Stimulated activated memory B cell treated with anti-CD40 and anti-IgM and Interleukin-4, amounts not matched to agents 10 μg/mL and 1 μg/mL and 100 μg/mL, for 72 hours (primary cell): ENCODE measurements at regions not wholly inside any gene's neighbourhood (a gene's known extent, or its start where the extent isn't known, plus 50 kb on each side); places are given as distances from the start of the nearest gene placed in this dataset.

ENCODE experiments used
- ATAC-seq: fragments of 150-1000 bp; cut with Tn5 transposase; 2 replicates; pipeline ENCODE4 v1.10.0; 2021
- H3K27ac Mint-ChIP-seq: one replicate; pipeline ENCODE4 v1.8.0; 2022; ENCODE audit warnings: mild to moderate bottlenecking, mixed read lengths
- H3K27me3 Mint-ChIP-seq: one replicate; pipeline ENCODE4 v1.8.0; 2022; ENCODE audit warnings: mixed read lengths
- H3K36me3 Mint-ChIP-seq: one replicate; pipeline ENCODE4 v1.8.0; 2022; ENCODE audit warnings: mixed read lengths
- H3K4me1 Mint-ChIP-seq: one replicate; pipeline ENCODE4 v1.8.0; 2022; ENCODE audit warnings: mixed read lengths
- H3K4me3 Mint-ChIP-seq: one replicate; pipeline ENCODE4 v1.8.0; 2022; ENCODE audit warnings: mild to moderate bottlenecking, moderate library complexity, mixed read lengths
- H3K9me3 Mint-ChIP-seq: one replicate; pipeline ENCODE4 v1.8.0; 2022; ENCODE audit warnings: mixed read lengths

DNA sequence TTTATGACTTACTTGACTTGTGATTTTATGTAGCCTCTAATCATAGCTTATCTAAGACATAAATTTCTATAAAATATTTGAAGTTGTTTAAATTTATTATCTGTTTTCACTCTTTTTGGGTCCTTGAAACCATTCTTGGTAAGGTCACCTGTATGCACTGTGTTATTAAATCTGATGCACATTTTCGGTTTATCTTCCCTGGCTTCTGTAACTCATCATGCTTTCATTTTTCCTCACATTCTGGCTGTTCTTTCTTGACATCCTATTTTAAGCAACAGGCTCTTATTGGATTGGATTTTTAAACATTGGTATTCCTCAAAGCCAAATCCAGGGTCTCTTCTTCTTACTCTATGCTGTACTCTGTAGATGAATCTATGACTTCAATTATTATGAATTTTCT lies 341.6 kb downstream of the TGFB2 start:
- H3K27me3 Mint-ChIP-seq, result no peaks in the 10 kb centered on the region
- ATAC-seq, result no peak

DNA sequence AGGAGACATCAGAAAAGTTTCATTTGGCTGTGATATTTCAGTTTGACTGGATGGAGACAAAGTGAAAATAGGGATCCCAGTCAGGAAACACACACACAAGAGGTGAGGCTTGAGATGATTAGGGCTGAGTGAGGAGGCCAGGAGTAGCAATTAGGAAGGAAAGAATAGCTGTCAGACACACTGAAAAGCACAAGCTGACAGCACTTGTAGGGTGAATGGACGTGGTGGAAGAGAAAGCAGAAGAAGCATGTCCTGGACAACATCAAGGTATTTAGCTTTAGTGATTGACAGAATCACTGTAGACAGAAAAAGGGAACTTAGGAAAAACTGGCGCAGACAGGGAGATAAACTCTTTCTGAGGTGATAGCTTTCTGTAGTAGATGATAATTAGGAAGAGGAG lies 347.7 kb downstream of the TGFB2 start:
- no peaks in the 10 kb centered on the region for H3K4me1 Mint-ChIP-seq
- H3K4me3 Mint-ChIP-seq, result no peak overlapping the region
- no peak for ATAC-seq
- H3K27ac Mint-ChIP-seq, result no peak overlapping the region
- no peaks in the 10 kb centered on the region for H3K27me3 Mint-ChIP-seq
- H3K36me3 Mint-ChIP-seq, result no peaks in the 10 kb centered on the region
- no peaks in the 10 kb centered on the region for H3K9me3 Mint-ChIP-seq

More for the DNA sequence above, 341.6 kb downstream of the TGFB2 start:
- H3K4me1 Mint-ChIP-seq, result no peaks in the 10 kb centered on the region
- H3K4me3 Mint-ChIP-seq, result no peak overlapping the region
- no peaks in the 10 kb centered on the region for H3K36me3 Mint-ChIP-seq
- no peaks in the 10 kb centered on the region for H3K9me3 Mint-ChIP-seq
- no peak overlapping the region for H3K27ac Mint-ChIP-seq

DNA sequence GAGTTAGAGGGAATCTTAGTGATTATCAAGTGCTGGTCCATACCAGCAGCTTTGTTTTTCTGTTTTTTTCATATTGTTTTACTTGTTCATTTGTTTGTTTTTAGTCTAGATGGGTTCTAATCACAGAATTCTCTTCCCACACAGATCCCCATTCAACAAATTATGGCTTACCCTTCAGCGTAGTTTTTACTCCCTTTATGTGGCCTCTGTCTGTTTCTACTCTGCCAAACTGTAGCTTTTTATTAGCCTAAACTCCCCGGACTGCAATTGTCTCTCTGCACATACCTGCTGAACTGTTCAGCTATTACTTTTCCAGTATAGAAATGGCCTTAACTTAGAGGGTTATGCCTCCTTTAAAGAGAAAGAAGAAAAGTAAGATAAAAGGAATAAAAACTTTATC lies 348.5 kb downstream of the TGFB2 start:
- Mint-ChIP-seq H3K4me1 (no peaks in the 10 kb centered on the region), H3K36me3 (no peaks in the 10 kb centered on the region), H3K27ac (no peak overlapping the region), H3K27me3 (no peaks in the 10 kb centered on the region), H3K4me3 (no peak overlapping the region), H3K9me3 (no peaks in the 10 kb centered on the region)
- ATAC-seq, result no peak

DNA sequence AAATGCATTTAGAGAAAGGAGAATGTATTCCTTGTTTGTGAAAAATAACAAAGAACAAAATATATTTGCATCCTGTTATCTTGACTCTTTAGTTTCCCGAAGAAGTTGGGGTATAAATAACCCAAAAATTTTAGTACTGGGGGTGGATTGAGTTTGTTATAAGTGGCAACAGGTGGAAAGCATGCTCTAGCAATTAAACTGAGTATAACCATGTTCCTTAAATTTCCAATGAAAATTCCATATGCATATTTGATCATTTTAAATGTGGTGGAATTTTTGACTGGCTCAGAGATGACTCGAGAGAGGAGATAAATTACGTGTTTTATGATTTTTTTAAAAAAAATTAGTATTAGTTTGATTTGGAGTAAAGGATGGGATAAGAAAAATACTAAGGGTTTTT lies 348.9 kb downstream of the TGFB2 start:
- no peak overlapping the region for H3K4me3 Mint-ChIP-seq
- no peaks in the 10 kb centered on the region for H3K9me3 Mint-ChIP-seq
- no peak for ATAC-seq
- no peaks in the 10 kb centered on the region for H3K36me3 Mint-ChIP-seq
- H3K4me1 Mint-ChIP-seq, result no peaks in the 10 kb centered on the region
- no peaks in the 10 kb centered on the region for H3K27me3 Mint-ChIP-seq
- no peak overlapping the region for H3K27ac Mint-ChIP-seq

DNA sequence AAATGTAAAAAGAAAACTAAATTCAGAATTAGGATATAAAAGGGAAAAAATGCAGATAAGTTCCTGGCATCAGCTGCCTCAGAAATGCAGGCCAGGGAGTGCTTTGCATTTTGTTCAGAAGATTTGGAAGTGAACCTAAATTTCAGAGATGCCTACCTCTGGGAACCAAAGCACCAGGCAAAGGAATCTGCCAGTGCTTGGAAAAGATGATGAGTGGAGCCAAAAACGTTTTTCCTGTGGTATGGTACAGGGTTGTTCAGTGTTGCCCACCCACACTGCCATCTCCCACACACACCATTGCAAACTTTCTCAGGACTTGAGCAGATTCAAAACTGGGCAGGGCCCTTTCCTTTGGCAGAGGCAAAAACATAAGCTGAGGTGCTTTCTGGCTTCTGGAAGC lies 349.5 kb downstream of the TGFB2 start:
- H3K27ac Mint-ChIP-seq, result no peak overlapping the region
- H3K27me3 Mint-ChIP-seq, result peaks cover 4% of the 10 kb centered on the region
- ATAC-seq, result no peak
- no peaks in the 10 kb centered on the region for H3K36me3 Mint-ChIP-seq
- no peaks in the 10 kb centered on the region for H3K4me1 Mint-ChIP-seq
- H3K9me3 Mint-ChIP-seq, result no peaks in the 10 kb centered on the region
- no peak overlapping the region for H3K4me3 Mint-ChIP-seq

DNA sequence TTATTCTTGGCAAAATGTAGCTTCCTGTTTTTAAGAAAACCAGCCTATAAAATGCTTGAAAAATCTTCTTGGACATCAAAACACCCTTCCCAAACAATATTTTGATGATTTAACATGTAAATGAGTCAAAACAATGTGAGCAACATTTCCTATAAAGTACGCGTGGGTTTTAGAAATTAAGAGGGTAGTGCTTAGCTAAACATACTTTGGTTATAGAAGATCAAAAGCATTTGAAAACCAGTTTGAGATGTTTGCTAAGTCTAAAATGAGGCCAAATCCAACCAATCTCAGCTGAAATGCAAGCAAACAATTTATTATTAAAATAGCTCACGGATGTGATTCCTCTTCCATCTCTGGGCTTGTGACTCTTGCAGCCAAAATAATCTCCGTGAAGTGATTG lies 350.4 kb downstream of the TGFB2 start:
- H3K27me3 Mint-ChIP-seq, result peaks cover 11% of the 10 kb centered on the region
- H3K4me3 Mint-ChIP-seq, result no peak overlapping the region
- no peaks in the 10 kb centered on the region for H3K36me3 Mint-ChIP-seq
- no peaks in the 10 kb centered on the region for H3K4me1 Mint-ChIP-seq
- no peak overlapping the region for H3K27ac Mint-ChIP-seq
- ATAC-seq, result no peak
- no peaks in the 10 kb centered on the region for H3K9me3 Mint-ChIP-seq

DNA sequence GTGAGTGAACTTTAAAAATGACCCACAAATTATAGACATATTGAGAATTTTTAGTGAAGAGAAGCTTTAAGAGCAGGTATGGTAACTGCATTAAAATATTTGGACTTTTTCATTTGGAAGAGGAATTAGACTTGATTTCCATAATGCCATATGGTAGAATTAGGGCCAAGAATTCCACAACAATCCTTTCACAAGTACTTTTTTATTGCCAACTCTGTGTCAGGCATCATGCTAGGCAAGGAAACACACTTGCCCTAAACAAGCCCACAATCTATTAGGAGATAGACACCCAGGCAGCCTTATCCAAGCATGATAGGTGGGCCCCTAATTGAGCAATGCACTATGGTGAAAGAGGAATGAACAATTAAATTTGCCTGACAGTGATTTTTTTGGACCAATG lies 353.0 kb downstream of the TGFB2 start:
- no peaks in the 10 kb centered on the region for H3K4me1 Mint-ChIP-seq
- H3K27ac Mint-ChIP-seq, result no peak overlapping the region
- peaks cover 30% of the 10 kb centered on the region for H3K27me3 Mint-ChIP-seq
- no peak overlapping the region for H3K4me3 Mint-ChIP-seq
- H3K9me3 Mint-ChIP-seq, result no peaks in the 10 kb centered on the region
- ATAC-seq, result no peak
- H3K36me3 Mint-ChIP-seq, result no peaks in the 10 kb centered on the region

DNA sequence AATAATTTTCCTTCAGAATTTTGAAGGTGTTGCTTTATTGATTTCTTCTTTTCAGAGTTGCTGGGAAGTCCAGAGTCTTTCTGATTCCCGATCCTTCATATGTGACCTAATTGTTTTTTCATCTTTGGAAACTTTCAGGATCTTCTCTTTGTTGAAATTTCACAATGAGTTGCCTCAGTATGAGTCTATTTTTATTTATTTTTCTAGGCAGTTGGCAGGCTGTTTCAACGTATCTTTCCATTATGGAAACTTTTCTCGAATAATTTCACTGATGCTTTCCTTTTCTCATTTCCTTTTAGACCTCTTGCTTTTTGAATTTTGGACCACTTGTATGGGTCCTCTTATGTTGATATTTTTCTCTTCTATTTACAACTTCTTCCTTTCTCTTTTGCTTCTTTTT lies 354.3 kb downstream of the TGFB2 start:
- ATAC-seq, result no peak

DNA sequence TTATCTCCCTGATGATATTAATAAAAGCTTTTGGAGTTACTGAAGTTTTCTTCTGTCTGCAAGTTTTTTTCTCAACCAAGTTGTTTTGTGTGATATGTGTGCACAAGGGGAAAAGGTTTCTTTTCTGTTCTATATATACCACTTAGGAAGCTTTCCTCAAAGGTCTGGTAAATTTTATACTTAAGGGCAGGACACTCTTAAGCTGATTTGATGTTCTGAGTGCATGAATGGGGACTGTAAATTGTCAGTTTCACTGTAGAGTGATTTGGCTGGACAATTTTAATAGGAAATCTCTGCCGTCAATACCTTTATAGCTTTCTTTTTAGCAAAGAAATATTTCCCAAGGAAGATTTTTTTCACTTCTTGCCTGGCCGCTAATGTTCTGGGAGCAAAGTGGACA lies 354.7 kb downstream of the TGFB2 start:
- Mint-ChIP-seq H3K9me3 (no peaks in the 10 kb centered on the region), H3K4me3 (no peak overlapping the region), H3K36me3 (no peaks in the 10 kb centered on the region)

More for the DNA sequence above, 354.3 kb downstream of the TGFB2 start:
- H3K36me3 Mint-ChIP-seq, result no peaks in the 10 kb centered on the region
- H3K27me3 Mint-ChIP-seq, result peaks cover 34% of the 10 kb centered on the region
- no peak overlapping the region for H3K4me3 Mint-ChIP-seq
- no peaks in the 10 kb centered on the region for H3K4me1 Mint-ChIP-seq
- H3K27ac Mint-ChIP-seq, result no peak overlapping the region
- H3K9me3 Mint-ChIP-seq, result no peaks in the 10 kb centered on the region

DNA sequence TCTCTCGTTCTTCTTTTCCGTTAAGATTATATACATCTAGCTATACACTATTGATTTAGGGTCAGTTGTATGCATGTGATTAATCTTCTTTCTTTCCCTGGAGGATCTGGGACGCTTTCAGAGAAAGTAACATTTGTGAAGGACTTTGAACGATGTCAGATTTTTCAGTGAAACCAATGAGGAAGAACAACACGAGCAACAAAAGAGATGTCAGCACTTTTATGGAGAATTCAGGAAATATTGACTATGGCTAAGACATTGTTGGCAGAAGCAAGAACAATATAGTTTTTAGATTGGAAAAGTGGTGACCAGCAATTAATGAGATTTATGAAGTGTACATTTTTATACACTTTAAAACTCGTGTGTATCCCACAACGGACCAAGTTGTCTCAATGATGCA lies 355.5 kb downstream of the TGFB2 start:
- Mint-ChIP-seq H3K9me3 (no peaks in the 10 kb centered on the region), H3K36me3 (no peaks in the 10 kb centered on the region), H3K27me3 (peaks cover 34% of the 10 kb centered on the region), H3K4me1 (no peaks in the 10 kb centered on the region), H3K4me3 (no peak overlapping the region), H3K27ac (no peak overlapping the region)
- ATAC-seq, result no peak

More for the DNA sequence above, 354.7 kb downstream of the TGFB2 start:
- no peak overlapping the region for H3K27ac Mint-ChIP-seq
- H3K4me1 Mint-ChIP-seq, result no peaks in the 10 kb centered on the region
- peaks cover 34% of the 10 kb centered on the region for H3K27me3 Mint-ChIP-seq
- ATAC-seq, result no peak

DNA sequence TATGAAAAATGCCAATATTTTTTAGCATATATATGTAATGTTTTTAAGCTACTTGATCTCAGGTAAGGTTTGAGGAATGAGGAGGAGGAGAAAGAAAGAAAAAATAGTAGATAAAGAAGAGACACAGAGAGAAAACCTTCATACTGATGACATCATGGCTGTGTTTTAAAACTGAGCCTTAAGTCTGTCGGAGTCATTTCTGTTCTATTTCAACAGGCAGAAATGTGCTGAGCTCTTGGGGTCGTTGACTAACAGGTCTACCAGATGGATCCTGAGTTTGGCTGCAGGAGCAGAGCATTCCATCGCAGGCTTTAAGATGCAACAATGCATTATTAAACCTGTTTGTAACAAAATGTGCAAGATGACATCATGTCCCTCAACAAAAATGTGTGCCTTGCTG lies 356.0 kb downstream of the TGFB2 start:
- ATAC-seq, result no peak

DNA sequence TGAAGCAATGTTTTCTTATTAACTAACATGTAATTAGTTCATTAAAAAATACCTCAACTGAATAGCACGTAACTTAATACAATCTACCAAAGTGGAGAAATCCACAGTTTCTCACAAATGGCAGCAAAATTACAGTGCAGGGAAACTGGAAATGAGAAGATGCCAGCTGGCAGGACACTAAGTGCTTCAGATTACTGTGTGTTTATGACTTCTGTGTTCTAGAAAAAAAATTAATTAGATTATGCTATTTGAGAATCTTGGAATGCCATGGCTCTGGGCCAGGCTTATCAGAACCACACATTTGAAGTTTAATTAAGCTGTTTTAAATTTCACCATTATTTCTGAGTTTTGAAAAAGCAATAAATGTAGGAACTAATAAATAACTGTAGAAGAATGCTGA lies 357.6 kb downstream of the TGFB2 start:
- ATAC-seq, result no peak
- Mint-ChIP-seq H3K27me3 (peaks cover 34% of the 10 kb centered on the region), H3K27ac (no peak overlapping the region), H3K4me3 (no peak overlapping the region), H3K4me1 (no peaks in the 10 kb centered on the region), H3K9me3 (no peaks in the 10 kb centered on the region), H3K36me3 (no peaks in the 10 kb centered on the region)

More for the DNA sequence above, 356.0 kb downstream of the TGFB2 start:
- H3K27me3 Mint-ChIP-seq, result peaks cover 34% of the 10 kb centered on the region
- H3K27ac Mint-ChIP-seq, result no peak overlapping the region
- no peaks in the 10 kb centered on the region for H3K36me3 Mint-ChIP-seq
- no peaks in the 10 kb centered on the region for H3K4me1 Mint-ChIP-seq
- no peak overlapping the region for H3K4me3 Mint-ChIP-seq
- no peaks in the 10 kb centered on the region for H3K9me3 Mint-ChIP-seq

DNA sequence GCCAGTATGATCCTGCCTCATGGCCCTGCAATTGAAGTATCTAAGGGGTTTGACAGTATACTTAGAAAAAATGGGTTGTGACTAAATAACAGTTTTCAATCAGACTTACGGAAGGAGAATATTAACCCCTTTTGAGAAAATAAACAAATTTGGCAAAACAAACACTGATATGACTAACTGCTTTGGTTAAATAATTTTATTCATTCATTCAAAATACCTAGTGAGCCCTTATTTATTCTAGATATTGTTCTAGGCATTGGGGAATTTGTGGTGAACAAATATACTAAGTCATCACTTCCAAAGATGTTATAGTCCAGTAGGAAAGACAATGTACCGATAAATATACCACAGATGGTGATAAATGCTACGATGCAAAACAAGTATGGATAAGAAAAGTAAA lies 358.7 kb downstream of the TGFB2 start:
- Mint-ChIP-seq H3K4me3 (no peak overlapping the region), H3K4me1 (no peaks in the 10 kb centered on the region), H3K27me3 (peaks cover 34% of the 10 kb centered on the region), H3K27ac (no peak overlapping the region), H3K9me3 (no peaks in the 10 kb centered on the region), H3K36me3 (no peaks in the 10 kb centered on the region)
- no peak for ATAC-seq

DNA sequence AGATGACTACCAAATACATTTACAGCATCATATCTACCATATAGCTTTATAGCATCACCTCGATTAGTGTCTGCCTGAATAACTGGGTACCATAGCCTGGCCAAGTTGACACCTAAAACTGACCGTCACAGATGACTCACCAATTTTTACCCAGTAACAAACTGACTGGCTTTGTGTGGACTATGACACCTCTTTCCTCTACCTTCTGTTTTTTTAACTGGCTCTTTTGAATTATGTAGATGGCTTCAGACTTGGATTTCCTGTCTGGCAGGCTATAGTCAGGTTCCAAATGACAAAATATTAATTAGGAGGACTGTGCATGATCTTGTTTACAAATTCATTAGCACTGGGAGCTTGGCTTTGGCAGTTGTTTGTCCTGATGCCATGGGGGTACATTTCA lies 360.3 kb downstream of the TGFB2 start:
- no peak overlapping the region for H3K4me3 Mint-ChIP-seq
- no peaks in the 10 kb centered on the region for H3K36me3 Mint-ChIP-seq
- H3K9me3 Mint-ChIP-seq, result no peaks in the 10 kb centered on the region
- H3K27me3 Mint-ChIP-seq, result peaks cover 24% of the 10 kb centered on the region
- no peaks in the 10 kb centered on the region for H3K4me1 Mint-ChIP-seq
- no peak for ATAC-seq
- H3K27ac Mint-ChIP-seq, result no peak overlapping the region

DNA sequence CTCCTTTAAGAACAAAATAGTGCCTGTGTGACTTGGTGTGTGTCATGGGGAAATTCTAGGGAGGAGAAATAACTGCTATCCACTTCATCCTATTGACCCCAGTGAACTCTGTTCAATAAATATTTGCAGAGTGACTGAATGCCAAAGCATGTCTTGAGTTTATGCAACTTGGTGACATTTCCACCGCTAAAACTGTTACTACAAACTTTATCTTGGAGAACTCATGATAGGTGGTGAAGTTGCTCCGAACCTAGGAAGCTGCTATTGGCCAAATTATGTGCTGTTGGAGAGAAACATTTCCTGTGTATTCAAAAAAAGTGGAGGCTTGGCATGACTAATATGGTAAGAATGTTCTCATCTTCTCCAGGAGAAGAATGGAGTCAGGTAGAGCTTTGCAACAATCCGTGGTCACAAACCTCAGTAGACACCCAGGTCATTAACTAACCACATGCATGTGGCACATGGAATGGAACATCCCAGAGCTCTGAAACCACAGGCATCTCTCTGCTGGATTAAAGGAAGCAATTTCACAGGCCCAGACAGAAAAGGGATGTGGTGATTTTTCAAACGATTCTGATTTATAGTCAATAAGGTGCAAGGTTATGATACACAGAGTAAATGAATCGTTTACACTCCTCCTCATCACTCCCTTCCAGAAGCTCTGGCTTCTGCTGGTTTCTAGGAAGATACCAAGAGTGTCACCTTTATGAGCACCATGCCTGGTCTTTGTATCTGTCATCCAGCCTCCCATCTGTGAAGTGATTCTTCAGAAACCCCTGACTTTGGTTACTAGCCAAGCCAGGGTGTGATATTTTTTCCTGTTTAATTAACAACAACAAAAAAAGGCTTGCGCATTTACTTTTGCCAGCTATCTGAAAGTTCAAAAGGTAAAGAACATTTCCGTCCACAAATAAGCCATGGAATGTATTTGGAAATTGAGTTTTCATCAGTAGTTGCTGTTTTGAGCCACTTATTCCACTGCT lies 361.1 kb downstream of the TGFB2 start:
- no peak overlapping the region for H3K4me3 Mint-ChIP-seq
- no peak overlapping the region for H3K27ac Mint-ChIP-seq
- H3K4me1 Mint-ChIP-seq, result no peaks in the 10 kb centered on the region
- no peaks in the 10 kb centered on the region for H3K36me3 Mint-ChIP-seq
- ATAC-seq, result no peak
- no peaks in the 10 kb centered on the region for H3K9me3 Mint-ChIP-seq
- H3K27me3 Mint-ChIP-seq, result peaks cover 17% of the 10 kb centered on the region

DNA sequence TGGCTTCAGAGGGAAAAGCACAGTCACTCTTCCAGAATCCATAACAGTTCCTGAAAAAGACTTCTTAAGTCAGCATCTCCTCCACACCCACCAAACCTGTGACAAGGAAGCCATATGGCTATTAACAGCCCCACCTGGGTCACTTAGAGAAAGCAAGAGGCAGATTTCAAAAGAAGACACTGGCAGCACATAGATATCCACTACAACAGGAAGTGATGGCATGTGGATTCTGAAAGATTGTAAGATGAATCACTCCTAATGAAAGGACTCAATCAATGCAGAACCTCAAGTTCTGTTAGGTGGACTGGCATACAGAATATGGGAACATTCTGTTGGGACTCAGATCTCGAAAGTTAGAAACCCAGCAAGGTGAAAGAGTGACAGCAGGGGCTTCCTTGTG lies 365.9 kb downstream of the TGFB2 start:
- Mint-ChIP-seq H3K27ac (no peak overlapping the region), H3K4me3 (no peak overlapping the region), H3K27me3 (no peaks in the 10 kb centered on the region), H3K9me3 (peaks cover 3% of the 10 kb centered on the region), H3K36me3 (no peaks in the 10 kb centered on the region), H3K4me1 (no peaks in the 10 kb centered on the region)
- no peak for ATAC-seq
